ENCODE measurements at regions not wholly inside any gene's neighbourhood (a gene's known extent, or its start where the extent isn't known, plus 50 kb on each side); places are given as distances from the start of the nearest gene placed in this dataset.

GRCh38 chr5:117218789-117219188 lies 644.2 kb upstream of the SEMA6A start:
- H3K36me3 ChIP-seq = no peaks in the 10 kb centered on the region
- no peak for DNase-seq (ENCODE audit: low read depth in 1 of 2, low spot score in 2 of 2)
- no peak overlapping the region for H3K27ac ChIP-seq
- H3K4me1 ChIP-seq (replicated peaks) = no peaks in the 10 kb centered on the region
- no peaks in the 10 kb centered on the region for H3K27me3 ChIP-seq (replicated peaks)
- H3K4me3 ChIP-seq = no peak overlapping the region
- peaks cover 4% of the 10 kb centered on the region for H3K9me3 ChIP-seq (replicated peaks)

- no peaks in the 10 kb centered on the region for H3K27me3 ChIP-seq (replicated peaks)
- no peak for DNase-seq (ENCODE audit: low read depth in 1 of 2, low spot score in 2 of 2)
- H3K4me3 ChIP-seq = no peak overlapping the region
- no peaks in the 10 kb centered on the region for H3K36me3 ChIP-seq
- no peaks in the 10 kb centered on the region for H3K4me1 ChIP-seq (replicated peaks)
- H3K9me3 ChIP-seq (replicated peaks) = peaks cover 4% of the 10 kb centered on the region; the same call in 1 of the 2 replicates
- H3K27ac ChIP-seq = no peak overlapping the region
Measured at GRCh38 chr5:117212866-117213265, 638.2 kb upstream of the SEMA6A start.

- no peak for DNase-seq (ENCODE audit: low read depth in 1 of 2, low spot score in 2 of 2)
- Histone ChIP-seq H3K27ac (no peak overlapping the region), H3K27me3 (replicated peaks) (no peaks in the 10 kb centered on the region), H3K9me3 (replicated peaks) (0 out of 2 replicates have a peak, but pooled peaks cover 4% of the 10 kb centered on the region), H3K4me3 (no peak overlapping the region), H3K4me1 (replicated peaks) (no peaks in the 10 kb centered on the region), H3K36me3 (no peaks in the 10 kb centered on the region)
Measured at GRCh38 chr5:117210796-117211195, 636.2 kb upstream of the SEMA6A start.

- Histone ChIP-seq H3K4me3 (no peak overlapping the region), H3K27me3 (replicated peaks) (no peaks in the 10 kb centered on the region), H3K4me1 (replicated peaks) (no peaks in the 10 kb centered on the region), H3K36me3 (no peaks in the 10 kb centered on the region), H3K9me3 (replicated peaks) (no peaks in the 10 kb centered on the region), H3K27ac (no peak overlapping the region)
- DNase-seq (ENCODE audit: low read depth in 1 of 2, low spot score in 2 of 2) = no peak
Measured at GRCh38 chr5:117209479-117209878, 634.9 kb upstream of the SEMA6A start.

- H3K9me3 ChIP-seq (replicated peaks) = peaks cover 10% of the 10 kb centered on the region; the same call in 1 of the 2 replicates
- no peak overlapping the region for H3K27ac ChIP-seq
- DNase-seq (ENCODE audit: low read depth in 1 of 2, low spot score in 2 of 2) = no peak
- H3K27me3 ChIP-seq (replicated peaks) = no peaks in the 10 kb centered on the region
- H3K36me3 ChIP-seq = no peaks in the 10 kb centered on the region
- H3K4me1 ChIP-seq (replicated peaks) = no peaks in the 10 kb centered on the region
- no peak overlapping the region for H3K4me3 ChIP-seq
Measured at GRCh38 chr5:117207088-117207668, 632.6 kb upstream of the SEMA6A start.

GRCh38 chr5:117205894-117206293 lies 631.3 kb upstream of the SEMA6A start:
- H3K36me3 ChIP-seq = no peaks in the 10 kb centered on the region
- H3K9me3 ChIP-seq (replicated peaks) = peaks cover 11% of the 10 kb centered on the region; the same call in 1 of the 2 replicates
- DNase-seq (ENCODE audit: low read depth in 1 of 2, low spot score in 2 of 2) = no peak
- H3K27me3 ChIP-seq (replicated peaks) = no peaks in the 10 kb centered on the region
- H3K4me3 ChIP-seq = no peak overlapping the region
- no peak overlapping the region for H3K27ac ChIP-seq
- no peaks in the 10 kb centered on the region for H3K4me1 ChIP-seq (replicated peaks)

GRCh38 chr5:117204926-117205869 lies 630.6 kb upstream of the SEMA6A start:
- Histone ChIP-seq H3K4me3 (no peak overlapping the region), H3K9me3 (replicated peaks) (peaks cover 15% of the 10 kb centered on the region; the same call in 1 of the 2 replicates), H3K36me3 (no peaks in the 10 kb centered on the region), H3K27me3 (replicated peaks) (no peaks in the 10 kb centered on the region), H3K4me1 (replicated peaks) (no peaks in the 10 kb centered on the region), H3K27ac (no peak overlapping the region)
- DNase-seq (ENCODE audit: low read depth in 1 of 2, low spot score in 2 of 2) = no peak

GRCh38 chr5:117204404-117204803 lies 629.8 kb upstream of the SEMA6A start:
- no peak for DNase-seq (ENCODE audit: low read depth in 1 of 2, low spot score in 2 of 2)
- Histone ChIP-seq H3K27me3 (replicated peaks) (no peaks in the 10 kb centered on the region), H3K9me3 (replicated peaks) (peaks cover 20% of the 10 kb centered on the region; the same call in 1 of the 2 replicates), H3K4me3 (no peak overlapping the region), H3K36me3 (no peaks in the 10 kb centered on the region), H3K4me1 (replicated peaks) (no peaks in the 10 kb centered on the region), H3K27ac (no peak overlapping the region)

GRCh38 chr5:117203584-117203983 lies 629.0 kb upstream of the SEMA6A start:
- peaks cover 20% of the 10 kb centered on the region; the same call in 1 of the 2 replicates for H3K9me3 ChIP-seq (replicated peaks)
- no peaks in the 10 kb centered on the region for H3K4me1 ChIP-seq (replicated peaks)
- no peak for DNase-seq (ENCODE audit: low read depth in 1 of 2, low spot score in 2 of 2)
- no peaks in the 10 kb centered on the region for H3K27me3 ChIP-seq (replicated peaks)
- no peak overlapping the region for H3K4me3 ChIP-seq
- H3K36me3 ChIP-seq = no peaks in the 10 kb centered on the region
- H3K27ac ChIP-seq = no peak overlapping the region

GRCh38 chr5:117201001-117201400 lies 626.4 kb upstream of the SEMA6A start:
- Histone ChIP-seq H3K36me3 (no peaks in the 10 kb centered on the region), H3K27ac (no peak overlapping the region), H3K9me3 (replicated peaks) (peaks cover 20% of the 10 kb centered on the region; the same call in 1 of the 2 replicates), H3K4me3 (no peak overlapping the region), H3K27me3 (replicated peaks) (no peaks in the 10 kb centered on the region), H3K4me1 (replicated peaks) (no peaks in the 10 kb centered on the region)
- DNase-seq (ENCODE audit: low read depth in 1 of 2, low spot score in 2 of 2) = no peak

GRCh38 chr5:117195076-117195475 lies 620.5 kb upstream of the SEMA6A start:
- no peak for DNase-seq (ENCODE audit: low read depth in 1 of 2, low spot score in 2 of 2)
- Histone ChIP-seq H3K9me3 (replicated peaks) (0 out of 2 replicates have a peak, but pooled peaks cover 5% of the 10 kb centered on the region), H3K27me3 (replicated peaks) (no peaks in the 10 kb centered on the region), H3K4me3 (no peak overlapping the region), H3K4me1 (replicated peaks) (no peaks in the 10 kb centered on the region), H3K36me3 (no peaks in the 10 kb centered on the region), H3K27ac (no peak overlapping the region)

- Histone ChIP-seq H3K4me3 (no peak overlapping the region), H3K27ac (no peak overlapping the region)
- no peak for DNase-seq (ENCODE audit: low read depth in 1 of 2, low spot score in 2 of 2)
Measured at GRCh38 chr5:117191251-117191650, 616.6 kb upstream of the SEMA6A start.

GRCh38 chr5:117189784-117190183 lies 615.2 kb upstream of the SEMA6A start:
- no peaks in the 10 kb centered on the region for H3K36me3 ChIP-seq
- H3K9me3 ChIP-seq (replicated peaks) = no peaks in the 10 kb centered on the region; the same call in 1 of the 2 replicates
- H3K4me1 ChIP-seq (replicated peaks) = no peaks in the 10 kb centered on the region
- H3K4me3 ChIP-seq = no peak overlapping the region
- H3K27me3 ChIP-seq (replicated peaks) = no peaks in the 10 kb centered on the region
- no peak overlapping the region for H3K27ac ChIP-seq
- DNase-seq (ENCODE audit: low read depth in 1 of 2, low spot score in 2 of 2) = no peak

More at GRCh38 chr5:117191251-117191650, 616.6 kb upstream of the SEMA6A start:
- Histone ChIP-seq H3K9me3 (replicated peaks) (no peaks in the 10 kb centered on the region), H3K27me3 (replicated peaks) (no peaks in the 10 kb centered on the region), H3K36me3 (no peaks in the 10 kb centered on the region), H3K4me1 (replicated peaks) (no peaks in the 10 kb centered on the region)

GRCh38 chr5:117188211-117188610 lies 613.6 kb upstream of the SEMA6A start:
- DNase-seq (ENCODE audit: low read depth in 1 of 2, low spot score in 2 of 2) = no peak
- Histone ChIP-seq H3K4me1 (replicated peaks) (no peaks in the 10 kb centered on the region), H3K27me3 (replicated peaks) (no peaks in the 10 kb centered on the region), H3K36me3 (no peaks in the 10 kb centered on the region), H3K9me3 (replicated peaks) (peaks cover 2% of the 10 kb centered on the region; the same call in 1 of the 2 replicates), H3K27ac (no peak overlapping the region), H3K4me3 (no peak overlapping the region)

Measured in SJSA1 (cell line).